HG02885 (cell line): ENCODE measurements at regions not wholly inside any gene's neighbourhood (a gene's known extent, or its start where the extent isn't known, plus 50 kb on each side); places are given as distances from the start of the nearest gene placed in this dataset.

Experiments used
- ATAC-seq: cut with Tn5 transposase; IDR thresholded peaks from one replicate; pipeline ENCODE4 v1.9.1; 2021; ENCODE audit warnings: mild to moderate bottlenecking; ENCODE audit not compliant: unreplicated experiment, poor library complexity

- no peak for ATAC-seq
Observed at GRCh38 chr3:69451594-69451993, 65.7 kb upstream of the FRMD4B start.

GRCh38 chr3:69448877-69449276 is 63.0 kb upstream of the FRMD4B start:
- no peak for ATAC-seq

- ATAC-seq, result no peak
Observed at GRCh38 chr3:69446402-69447072, 60.6 kb upstream of the FRMD4B start.

GRCh38 chr3:69445498-69445897 is 59.6 kb upstream of the FRMD4B start:
- no peak for ATAC-seq

- ATAC-seq, result no peak
Observed at GRCh38 chr3:69445024-69445423, 59.1 kb upstream of the FRMD4B start.

- ATAC-seq, result no peak
Observed at GRCh38 chr3:69443457-69443920, 57.6 kb upstream of the FRMD4B start.

- peak; percentile 36 for ATAC-seq
Observed at GRCh38 chr3:69442771-69443311, 57.0 kb upstream of the FRMD4B start.

GRCh38 chr3:69441732-69442131 is 55.8 kb upstream of the FRMD4B start:
- ATAC-seq, result no peak

GRCh38 chr3:69441040-69441439 is 55.2 kb upstream of the FRMD4B start:
- peak; percentile 54 for ATAC-seq

- no peak for ATAC-seq
Observed at GRCh38 chr3:69439643-69440270, 53.9 kb upstream of the FRMD4B start.

- ATAC-seq, result no peak
Observed at GRCh38 chr3:69438476-69438875, 52.6 kb upstream of the FRMD4B start.

- peak; percentile 73 for ATAC-seq
Observed at GRCh38 chr3:69435274-69436265, 49.7 kb upstream of the FRMD4B start.
